NCI-H510A treated with DMSO at 0.1 percent for 48 hours (cell line): ENCODE measurements at regions not wholly inside any gene's neighbourhood (a gene's known extent, or its start where the extent isn't known, plus 50 kb on each side); places are given as distances from the start of the nearest gene placed in this dataset.

Experiments used
- DNase-seq: peaks from one replicate; lab custom pipeline; 2025; lab: John Stamatoyannopoulos, UW

DNA sequence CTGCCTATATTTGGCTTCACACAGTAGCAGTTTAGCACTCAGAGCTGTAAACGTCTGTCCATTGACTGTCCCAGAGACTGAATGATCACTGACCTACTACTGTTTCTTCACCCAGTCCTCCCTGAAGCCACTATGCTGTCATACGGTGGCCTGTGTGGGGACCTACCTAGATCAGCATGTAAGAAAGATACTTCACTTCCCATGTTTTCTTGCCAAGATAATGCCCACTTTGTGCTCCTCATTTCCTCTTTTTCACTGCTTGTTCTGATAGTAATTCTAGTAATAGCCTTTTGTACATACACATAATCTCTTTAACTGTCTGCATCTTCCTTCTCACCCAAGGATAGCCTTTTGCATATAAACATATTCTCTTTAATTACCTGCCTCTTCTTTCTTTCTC lies 109.9 kb upstream of the TIAM2 start:
- DNase-seq = no peak

DNA sequence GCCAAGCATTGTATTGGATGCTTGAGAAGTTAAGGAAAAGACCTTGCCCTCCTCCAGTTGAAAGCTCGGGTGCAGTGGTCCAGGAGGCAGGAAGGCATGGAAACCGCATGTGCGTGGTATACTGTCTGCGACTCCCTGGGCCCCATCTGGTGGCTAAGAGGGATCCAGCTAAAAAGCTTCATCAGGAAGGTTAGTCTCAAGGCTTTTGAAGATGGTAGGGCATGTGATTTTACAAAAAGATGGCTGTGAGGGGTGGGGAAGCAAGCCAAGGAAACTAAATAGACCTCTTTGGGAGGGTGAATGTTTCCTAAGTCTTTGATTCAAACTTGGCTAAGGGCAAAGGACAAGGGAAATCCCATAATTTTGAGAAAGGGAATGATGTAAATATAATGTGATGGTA lies 109.1 kb upstream of the TIAM2 start:
- no peak for DNase-seq

DNA sequence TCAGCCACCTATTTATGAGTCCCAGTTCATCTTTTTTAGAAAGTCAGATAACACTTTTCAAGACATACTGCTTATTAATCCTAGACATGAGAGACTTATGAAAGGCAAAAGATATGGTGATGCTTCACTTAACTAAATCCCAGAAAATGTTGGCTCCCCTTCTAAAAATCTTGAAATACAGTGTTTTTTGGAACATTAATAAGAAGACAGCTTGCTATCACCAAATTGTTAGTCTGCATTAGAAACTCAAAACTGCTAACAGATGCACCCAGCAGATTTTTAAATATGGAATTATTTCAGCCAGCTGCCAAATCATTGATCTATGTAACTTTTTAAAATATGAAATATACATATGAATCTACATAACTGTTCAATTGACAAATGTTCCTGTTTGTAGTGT lies 108.6 kb upstream of the TIAM2 start:
- no peak for DNase-seq

DNA sequence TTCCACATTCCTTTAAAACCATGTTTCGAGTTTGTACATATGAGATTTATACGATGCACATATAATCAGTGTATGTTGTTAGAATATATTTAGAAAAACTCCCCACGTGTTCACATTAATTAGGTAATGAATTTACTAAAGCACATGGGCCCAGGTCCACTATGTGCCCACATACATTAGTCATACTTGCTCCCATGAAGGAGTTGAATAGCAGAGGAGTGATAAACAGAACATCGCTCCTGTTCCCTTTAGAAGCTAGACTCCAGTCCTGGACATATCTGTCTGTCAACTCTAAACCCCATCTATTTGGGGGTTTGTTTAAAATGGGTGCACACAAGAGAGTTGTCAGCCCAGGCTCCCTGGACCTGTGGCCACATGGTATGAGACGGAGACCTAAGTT lies 108.1 kb upstream of the TIAM2 start:
- no peak for DNase-seq

DNA sequence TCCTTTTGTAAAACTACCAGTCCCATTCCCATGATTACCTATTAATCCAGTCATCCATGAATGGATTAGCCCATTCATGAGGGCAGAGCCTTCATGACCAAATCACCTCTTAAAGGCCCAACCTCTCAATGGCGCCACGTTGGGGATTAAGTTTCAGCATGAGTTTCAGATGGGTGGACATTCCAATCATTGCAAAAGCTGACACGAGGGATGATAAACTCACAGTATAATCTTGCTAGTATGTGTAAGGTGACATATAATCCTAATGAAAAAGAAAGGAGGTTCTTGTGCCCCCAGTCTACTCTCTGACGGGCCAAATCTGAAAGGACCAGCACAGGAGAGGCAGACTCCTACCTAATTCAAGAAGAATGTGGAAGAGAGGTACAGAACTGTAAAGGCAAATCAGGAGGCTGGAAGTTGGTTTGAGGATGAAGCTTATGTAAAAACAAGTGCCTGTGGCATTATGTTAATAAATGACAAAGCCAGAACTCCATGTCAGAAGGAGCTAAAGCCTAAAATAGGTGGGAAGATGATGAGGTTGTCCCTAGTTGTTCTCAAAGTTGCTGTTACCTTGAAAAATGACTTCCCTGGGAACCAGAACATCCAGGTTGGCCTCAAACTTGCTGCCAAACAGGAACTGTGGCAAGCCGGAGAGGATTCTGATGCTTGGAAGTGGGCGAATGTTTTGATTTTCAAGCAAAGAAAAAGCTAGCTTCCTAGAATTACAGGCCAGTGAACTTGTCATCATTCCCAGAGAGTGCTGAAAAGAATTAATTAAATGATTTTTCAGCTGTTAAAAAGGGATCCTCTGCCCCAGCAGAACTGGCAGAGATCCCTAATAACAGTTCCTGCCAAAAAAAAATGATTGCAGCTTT lies 106.5 kb upstream of the TIAM2 start:
- no peak for DNase-seq

DNA sequence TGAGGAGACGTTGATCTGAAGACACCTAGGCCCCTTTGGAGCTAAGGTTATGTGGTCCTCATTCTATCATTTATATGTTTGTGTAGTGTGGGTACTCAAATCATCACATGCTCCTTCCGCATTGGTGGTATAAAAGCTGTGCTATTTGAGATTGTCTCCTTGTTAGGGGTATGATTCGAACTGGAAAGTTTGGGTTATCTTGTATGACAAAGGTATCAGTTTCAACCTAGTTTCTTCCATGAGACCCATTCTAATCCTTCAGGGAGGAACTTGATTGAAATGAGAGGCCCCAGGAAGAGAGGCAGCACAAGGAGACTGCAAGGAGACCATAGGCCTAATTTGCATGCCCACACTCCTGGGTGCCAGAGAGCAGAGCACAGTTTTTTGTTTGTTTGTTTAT lies 104.2 kb upstream of the TIAM2 start:
- DNase-seq = no peak

DNA sequence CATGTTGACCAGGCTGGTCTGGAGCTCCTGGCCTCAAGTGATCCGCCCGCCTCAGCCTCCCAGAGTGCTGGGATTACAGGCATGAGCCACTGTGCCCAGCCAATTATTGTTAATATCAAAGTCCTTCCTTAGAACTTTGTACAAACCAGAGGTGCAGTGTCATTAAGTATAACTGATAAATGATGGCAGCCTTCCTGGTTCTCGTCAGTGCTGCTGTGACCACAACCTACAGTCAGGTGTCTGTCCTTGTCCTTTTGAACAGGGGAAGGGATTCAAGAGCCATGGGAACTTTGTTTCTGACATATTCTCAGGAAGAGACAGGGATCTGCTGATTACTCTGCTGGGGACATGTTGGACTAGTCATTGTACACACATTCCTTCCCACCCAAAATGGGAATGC lies 103.2 kb upstream of the TIAM2 start:
- no peak for DNase-seq

DNA sequence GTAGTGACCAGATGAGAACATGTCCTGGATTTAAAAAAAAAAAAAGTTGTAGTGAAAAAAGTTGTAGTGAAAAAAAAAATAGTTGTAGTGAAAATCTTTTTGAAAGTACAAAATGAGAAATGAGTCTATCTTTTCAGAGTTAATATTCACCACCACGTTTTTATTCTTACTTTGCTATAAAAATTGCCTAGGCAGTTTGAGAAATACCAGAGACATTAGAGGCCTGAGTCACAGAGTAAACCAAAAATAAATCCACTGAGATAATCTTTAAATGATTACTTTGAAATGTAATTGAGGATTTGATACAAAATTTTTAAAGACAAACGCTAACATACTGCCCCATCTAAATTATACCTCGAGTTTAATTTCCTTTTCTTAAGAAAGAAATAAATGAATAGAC lies 101.2 kb upstream of the TIAM2 start:
- DNase-seq = no peak

DNA sequence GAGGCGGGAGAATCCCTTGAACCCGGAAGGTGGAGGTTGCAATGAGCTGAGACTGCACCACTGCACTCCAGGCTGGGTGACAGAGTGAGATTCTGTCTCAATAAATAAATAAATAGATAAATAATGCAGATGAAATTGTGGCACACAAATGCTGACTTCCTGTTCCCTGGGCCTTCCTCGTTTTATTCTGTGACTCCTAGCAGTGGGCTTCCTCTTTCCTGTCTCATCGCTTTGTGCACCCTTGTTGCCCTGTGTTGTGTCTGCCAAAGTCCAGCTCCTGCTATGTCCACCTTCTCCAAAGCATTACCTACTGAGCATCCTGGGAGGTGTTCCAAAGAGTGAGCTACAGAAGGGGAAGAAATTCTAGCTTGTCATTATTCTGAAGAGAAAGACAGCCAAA lies 100.2 kb upstream of the TIAM2 start:
- DNase-seq = no peak

DNA sequence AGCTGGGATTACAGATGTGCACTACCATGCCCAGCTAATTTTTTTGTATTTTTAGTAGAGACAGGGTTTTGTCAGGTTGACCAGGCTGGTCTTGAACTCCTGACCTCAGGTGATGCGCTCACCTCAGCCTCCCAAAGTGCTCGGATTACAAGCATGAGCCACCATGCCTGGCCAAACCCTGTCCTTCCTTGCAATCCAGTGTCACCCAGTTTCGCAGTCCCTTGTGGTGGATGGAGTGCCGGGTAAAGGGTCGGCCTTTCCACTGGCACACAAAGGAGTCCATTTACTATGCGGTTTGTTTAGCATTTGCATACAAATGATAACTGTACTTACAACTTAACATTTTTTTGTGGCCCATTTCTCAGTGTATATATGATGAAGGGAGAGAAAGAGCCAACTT lies 99.3 kb upstream of the TIAM2 start:
- DNase-seq = no peak

DNA sequence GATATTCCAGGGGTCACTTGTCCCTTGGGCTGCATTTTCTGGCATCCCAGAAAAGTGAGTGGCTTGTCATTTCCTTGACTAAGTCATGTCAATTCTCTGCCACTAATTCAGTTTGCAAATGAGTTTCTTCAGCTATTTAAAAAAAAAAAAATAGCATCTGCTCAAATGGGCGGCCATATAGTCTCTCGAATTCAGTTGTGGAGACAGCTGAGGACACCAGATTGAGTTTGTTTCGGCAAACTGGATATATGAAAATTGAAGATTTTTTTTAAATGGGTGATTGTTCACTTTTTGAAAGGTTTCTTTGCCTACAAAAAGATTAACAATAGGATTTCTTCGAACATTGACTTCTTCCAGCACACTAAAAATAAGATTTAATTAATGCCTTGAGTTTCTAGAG lies 96.3 kb upstream of the TIAM2 start:
- DNase-seq = no peak

DNA sequence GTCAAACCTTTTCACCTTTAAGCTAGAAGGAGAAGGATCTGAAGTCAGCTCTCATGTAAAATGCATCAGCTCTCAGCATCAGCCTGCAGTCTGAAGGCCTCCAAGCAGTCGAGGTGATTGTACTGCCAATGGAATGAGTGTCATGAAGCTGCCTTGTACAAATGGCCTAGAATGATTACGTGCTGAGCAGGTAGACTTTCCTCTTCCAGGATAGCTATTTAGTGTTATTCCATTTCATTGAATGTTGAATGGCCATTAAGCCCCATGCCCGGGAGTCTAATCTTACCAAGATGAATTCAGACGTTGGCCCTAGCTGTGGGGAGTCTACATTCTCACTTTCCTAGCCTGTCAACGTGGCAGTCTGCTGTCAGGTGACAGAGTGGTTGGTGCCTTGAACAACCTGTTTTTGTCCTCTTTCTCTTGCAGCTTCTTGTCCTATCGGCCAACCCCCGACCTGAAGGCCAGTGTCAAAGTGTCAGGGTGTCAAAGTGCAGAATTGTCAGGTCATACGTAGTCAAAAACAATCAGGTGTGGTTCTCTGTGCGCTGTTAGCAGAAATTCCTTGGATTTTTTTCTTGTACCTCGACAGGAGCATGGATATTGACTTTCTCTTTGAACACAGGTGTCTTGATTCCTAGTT lies 95.2 kb upstream of the TIAM2 start:
- no peak for DNase-seq

DNA sequence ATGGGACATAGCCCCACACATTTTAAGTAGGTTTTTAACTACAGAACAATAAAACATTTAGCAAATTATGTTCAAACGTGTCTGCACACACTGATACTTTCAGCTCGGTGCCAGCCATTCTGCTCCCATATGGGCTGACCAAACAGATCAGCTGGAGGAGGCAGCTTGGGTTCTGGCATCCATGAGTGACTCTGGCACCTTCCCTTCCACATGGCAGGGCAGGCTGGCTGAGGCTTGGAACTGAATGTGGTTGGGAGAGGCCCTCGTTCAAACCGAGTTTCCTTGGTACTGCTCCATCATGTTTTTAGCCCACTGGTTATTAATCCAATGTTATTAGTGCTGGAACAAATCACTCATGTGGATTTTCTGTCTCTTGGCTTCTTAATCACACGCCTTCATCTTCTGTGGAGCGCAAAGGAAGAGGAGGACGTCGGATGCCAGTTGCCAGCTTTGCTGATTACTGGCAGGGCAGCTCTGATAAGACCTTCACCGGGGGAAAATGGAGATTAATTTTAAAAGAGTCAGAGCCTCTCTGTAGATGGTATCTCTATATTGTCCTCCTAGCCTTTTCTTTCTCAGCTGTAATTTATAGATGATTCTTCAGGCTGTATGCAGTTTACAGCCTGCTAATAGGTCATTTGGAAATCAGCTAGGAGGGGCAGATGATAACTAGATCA lies 93.1 kb upstream of the TIAM2 start:
- no peak for DNase-seq

DNA sequence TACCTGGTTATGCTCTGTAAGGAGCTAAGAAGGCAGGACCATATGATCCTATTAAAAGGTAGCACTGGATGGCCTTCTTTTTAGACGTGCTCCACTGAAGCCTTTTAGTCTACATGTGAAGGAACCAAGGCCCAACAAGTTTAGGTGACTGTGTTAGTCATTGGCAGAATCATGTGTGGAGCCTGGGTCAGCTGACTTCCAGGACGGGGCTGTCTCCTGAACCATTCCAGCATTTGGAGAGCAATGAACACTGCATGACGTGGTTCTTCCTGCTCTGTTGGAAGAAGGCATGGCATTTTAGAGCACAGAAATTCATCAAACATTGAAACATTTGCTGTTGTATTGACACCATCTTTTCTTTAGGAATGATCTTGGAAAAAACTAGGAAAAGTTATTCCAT lies 87.8 kb upstream of the TIAM2 start:
- DNase-seq = no peak

DNA sequence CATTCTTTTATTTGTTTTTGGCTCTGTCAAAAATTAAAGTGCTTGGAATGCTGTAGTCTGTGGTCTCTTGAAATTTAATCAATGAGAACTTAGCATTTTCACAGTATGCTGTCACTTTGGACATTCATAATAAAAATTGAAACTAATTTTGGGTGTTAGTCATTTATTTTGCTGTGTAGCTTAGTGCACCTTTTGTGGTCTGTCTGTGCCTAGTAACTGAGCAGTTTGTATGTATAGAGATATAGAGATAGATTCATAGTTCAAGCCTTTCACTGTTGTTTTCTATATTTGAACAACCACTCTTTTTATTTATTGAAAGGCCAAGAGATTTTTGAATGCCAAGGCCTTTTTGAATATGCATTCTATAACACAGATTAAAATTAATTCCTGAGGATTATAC lies 86.4 kb upstream of the TIAM2 start:
- no peak for DNase-seq

DNA sequence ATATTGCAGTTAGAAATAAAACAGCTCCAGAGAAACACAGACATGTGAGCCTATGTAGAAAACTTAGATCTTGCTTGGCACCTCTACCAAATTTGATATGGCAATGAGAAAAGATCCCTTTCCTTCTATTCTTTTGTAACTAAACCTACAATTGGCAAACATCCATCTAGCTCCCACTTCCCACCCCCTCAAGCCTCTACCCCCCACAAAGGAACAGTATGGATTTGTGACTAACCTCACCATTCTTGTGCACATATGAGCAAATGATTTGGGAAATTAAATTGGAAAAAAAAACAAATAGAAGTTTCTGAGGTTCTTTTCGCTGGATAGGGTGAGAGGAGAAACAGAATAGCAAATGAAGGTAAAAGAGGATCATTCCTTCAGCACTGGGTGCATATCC lies 85.8 kb upstream of the TIAM2 start:
- DNase-seq = no peak

DNA sequence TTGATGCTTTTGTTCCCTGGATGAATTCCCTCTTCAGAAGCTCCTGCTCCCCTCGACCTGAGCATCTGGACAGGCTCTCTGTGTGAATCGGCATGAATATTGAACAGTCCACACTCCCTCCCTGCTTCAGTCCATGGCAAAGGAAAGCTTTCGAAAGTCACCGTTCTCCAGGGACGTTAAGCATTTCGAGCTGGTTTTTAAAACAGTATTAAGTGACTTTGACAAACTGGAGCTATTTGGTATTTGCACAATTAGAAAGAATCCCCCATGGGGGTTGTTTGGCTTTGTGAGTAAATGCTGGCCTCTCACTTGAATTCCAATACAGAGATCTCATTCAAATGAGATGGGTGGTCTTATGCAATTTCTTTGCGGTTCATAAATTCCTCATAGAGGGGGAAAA lies 85.3 kb upstream of the TIAM2 start:
- no peak for DNase-seq

DNA sequence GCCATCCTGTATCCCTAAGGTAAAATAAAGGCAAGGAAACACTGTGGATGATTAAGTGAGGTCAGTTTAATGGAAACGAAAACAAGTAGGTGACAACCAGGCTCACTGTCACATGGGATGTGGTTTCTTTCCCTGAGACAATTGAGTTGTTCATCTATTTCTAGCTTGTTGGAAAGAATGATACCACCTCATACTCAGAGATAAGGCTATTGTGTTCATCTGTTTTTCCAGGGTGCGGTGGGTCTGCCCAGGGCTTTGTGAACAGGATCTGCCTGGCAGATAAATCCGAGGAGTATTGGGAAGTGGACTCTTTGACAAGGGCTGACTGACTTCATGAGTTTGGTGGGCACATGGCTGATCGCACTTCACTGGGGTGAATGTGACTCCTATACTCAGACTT lies 80.8 kb upstream of the TIAM2 start:
- no peak for DNase-seq

DNA sequence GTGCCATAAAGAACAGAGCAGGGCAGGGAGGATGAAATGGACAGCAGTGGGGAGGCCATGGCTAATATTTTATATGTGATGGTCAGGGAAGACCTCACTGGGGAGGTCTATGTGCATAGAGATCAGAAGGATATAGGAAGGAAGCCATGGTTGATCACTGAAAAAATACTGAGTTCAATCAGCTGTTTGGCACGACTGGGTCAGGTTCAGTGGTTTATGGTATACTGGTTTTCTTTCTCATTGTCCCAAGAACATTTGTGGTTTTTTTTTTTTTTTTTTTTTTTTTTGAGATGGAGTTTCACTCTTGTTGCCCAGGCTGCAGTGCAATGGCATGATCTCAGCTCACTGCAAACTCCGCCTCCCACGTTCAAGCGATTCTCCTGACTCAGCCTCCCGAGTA lies 78.3 kb upstream of the TIAM2 start:
- no peak for DNase-seq

DNA sequence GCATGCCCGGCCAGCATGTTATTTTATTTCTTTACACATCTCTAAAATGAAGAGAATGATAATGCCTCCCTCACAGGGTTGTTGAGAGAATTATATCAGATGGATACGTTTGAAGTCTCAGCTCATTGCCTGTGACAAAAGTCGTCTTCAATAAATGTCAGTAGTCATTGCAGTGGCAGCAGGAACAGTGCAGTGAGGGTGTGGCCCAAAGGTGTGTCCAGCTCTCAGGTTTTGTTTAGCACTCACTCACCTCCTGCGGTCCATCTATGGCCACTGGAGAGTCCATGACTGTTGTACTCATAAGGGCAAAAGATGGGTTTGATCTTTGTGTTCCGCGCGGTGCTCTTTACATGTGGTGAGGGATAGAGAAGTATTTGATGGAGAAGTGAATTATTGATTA lies 77.2 kb upstream of the TIAM2 start:
- no peak for DNase-seq

DNA sequence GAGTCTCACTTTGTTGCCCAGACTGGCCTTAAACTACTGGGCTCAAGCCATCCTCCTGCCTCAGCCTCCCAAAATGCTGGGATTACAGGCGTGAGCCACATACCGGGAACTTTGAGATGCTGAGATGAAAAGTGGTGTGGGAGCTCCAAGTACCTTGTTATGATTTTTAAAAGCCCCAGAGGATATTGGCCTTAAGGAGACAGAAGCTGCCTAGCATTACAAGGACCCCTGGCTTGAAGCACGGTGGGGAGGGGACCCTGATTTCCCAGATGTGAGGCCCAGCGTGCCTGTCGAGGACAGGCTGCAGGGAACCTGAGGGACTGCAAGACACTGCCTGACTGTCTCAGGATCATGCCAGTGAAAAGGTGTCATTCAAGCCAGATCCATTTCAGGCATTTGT lies 75.3 kb upstream of the TIAM2 start:
- DNase-seq = no peak

DNA sequence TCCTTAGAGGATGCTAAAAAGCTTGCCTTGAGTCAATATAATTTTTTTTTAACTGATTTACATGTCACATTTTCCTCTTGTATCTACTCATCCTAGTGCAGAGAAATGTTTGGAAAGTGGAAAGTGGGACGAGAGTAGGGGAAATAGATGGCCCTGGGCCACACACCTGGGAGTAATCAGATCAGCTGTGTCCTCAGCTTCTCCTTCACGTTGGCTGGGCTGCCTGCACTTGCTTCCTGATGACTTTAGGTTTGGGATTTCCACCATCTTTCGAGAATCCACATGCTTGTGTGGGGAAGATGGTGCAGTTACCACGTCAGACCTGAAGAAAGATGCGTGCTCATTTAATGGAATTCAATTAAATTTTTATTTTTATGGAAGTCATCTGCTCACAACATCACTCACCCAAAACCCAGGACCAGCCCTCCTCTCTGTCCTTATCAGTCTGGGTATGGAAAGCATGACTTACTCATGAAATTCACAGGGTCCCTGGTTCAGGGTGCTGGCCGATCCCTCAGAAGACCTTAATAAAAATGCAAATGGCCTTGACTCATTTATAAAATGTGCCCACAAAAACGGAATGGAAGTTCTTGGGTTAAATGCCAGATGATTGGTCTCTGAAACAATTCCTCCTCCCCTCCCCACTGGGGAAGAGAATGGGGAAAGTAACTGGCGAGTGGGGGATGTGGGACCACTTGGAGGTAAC lies 74.5 kb upstream of the TIAM2 start:
- DNase-seq = no peak

DNA sequence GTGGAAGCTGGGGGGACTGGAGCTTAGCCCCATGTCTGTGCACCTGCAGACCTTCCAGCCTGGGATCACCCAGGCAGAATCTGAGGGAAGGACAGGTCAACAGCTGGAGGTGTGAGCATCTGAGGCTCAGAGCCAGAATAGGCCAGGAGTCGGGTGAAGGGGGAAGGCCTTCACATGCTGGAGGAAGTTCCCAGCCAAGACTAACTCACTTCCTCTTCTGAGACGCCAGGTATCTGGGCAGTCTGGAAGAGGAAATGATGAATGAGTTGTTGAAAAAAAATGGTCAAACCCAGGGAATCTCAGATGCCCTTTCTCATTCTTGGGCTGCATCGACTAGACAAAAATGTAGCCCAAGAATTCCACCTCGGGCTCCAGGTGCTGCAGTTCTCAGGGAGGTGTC lies 73.6 kb upstream of the TIAM2 start:
- DNase-seq = no peak
